ENCODE measurements at regions not wholly inside any gene's neighbourhood (a gene's known extent, or its start where the extent isn't known, plus 50 kb on each side); places are given as distances from the start of the nearest gene placed in this dataset.

DNA sequence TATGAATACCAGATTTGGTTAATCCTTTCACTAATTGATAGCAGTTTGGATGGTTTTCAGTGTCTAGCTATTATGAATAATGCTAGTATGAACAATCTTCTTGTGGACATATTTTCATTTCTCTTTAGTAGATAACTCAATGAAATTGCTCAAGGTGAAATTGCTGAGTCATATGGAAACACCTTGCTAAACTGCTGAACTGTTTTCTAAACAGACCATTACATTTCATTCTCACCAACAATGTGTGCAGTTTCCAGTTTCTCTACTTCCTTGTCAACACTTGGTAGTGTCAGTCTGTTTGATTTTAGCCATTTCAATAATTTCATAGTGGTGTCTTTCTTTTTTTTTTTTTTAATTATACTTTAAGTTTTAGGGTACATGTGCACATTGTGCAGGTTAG is 250.0 kb downstream of the HRH4 start:
- no peak for TF ChIP-seq GATA2 (IDR thresholded peaks at IDR 0.05; ENCODE audit: low read depth, low read length)
- TF ChIP-seq GATA3 (IDR thresholded peaks at IDR 0.05; ENCODE audit: low read depth, low read length): no peak
